ENCODE measurements at regions not wholly inside any gene's neighbourhood (a gene's known extent, or its start where the extent isn't known, plus 50 kb on each side); places are given as distances from the start of the nearest gene placed in this dataset.
"Not testable (repeated sequence)": the region's sequence is repeated elsewhere in the genome, so short reads cannot be mapped to it uniquely, and the experiment has no call there.

- DNase-seq (ENCODE audit: low spot score): no peak
These were observed 156.6 kb downstream of the UNC5CL start for GRCh38 chr6:40882323-40882997.

DNA sequence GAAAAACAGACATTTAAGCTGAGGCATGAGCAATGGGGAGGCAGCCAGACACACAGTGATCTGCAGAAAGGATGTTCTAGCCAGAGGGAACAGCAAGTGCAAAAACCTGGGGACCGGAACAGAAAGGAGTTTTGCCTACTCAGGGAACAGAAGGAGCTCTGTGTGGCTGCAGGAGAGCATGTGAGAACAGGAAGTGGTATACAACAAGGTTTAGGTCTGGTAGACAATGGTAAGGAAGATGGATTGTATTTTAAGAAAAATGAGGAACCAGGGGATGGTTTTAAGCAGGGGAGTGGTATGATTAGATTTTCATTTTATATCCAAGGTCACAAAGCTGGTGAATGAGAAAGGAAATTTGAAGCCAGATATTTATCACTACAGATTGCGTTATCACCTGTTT, 157.5 kb downstream of the UNC5CL start:
- DNase-seq (ENCODE audit: low spot score): no peak

DNA sequence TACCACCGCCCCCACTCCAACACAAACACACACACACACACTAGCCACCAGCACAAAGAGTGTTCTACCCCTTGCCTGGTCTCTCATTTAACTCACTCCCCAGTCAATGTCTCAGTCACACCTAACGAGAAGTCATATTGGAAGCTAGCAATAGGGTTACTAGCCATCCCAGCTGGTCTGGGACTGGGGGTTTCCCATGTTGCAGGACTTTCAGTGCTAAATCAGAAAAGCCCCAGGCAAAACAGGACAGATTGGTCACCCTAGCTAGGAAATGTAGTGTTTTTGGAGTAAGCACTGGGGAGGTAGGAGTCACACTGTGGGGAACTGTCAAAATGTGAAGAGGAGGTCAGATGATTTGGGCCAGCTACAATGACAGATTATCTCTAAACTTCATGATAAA, 158.1 kb downstream of the UNC5CL start:
- DNase-seq (ENCODE audit: low spot score): no peak

DNA sequence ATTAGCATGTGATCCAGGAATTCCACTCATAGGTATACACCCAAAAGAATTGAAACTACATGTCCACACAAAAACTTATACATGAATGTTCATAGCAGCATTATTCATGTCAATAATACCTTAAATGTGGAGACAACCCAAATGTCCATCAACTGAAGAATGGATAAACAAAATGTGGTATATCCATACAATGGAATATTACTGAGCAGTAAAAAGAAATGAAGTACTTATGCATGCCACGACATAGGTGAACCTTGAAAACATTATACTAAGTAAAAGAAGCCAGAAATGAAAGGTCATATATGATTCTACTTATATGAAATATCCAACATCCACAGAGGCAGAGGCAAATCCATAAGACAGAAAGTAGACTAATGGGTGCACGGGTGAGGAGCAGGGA, 159.9 kb downstream of the UNC5CL start:
- no peak for DNase-seq (ENCODE audit: low spot score)

DNA sequence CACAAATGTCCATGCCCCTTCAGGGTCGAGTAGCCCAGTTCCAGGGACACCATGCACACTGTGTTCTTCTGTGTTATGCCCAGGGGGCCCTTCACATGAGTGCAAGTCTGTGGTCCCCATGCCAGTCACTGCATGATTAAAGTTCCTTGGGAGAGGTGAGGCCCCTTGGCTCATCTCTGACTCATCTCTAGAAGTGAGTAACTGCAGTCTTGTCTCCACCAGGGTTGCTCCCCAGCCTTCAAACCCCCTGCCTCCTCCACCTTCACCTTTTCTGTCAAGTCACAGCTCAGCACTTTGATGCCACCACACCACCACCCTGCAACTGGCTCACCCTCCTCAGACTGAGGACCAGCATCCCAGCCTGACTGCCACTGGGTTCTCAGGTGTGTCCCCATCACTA, 161.7 kb downstream of the UNC5CL start:
- DNase-seq (ENCODE audit: low spot score): peak; percentile 60

DNA sequence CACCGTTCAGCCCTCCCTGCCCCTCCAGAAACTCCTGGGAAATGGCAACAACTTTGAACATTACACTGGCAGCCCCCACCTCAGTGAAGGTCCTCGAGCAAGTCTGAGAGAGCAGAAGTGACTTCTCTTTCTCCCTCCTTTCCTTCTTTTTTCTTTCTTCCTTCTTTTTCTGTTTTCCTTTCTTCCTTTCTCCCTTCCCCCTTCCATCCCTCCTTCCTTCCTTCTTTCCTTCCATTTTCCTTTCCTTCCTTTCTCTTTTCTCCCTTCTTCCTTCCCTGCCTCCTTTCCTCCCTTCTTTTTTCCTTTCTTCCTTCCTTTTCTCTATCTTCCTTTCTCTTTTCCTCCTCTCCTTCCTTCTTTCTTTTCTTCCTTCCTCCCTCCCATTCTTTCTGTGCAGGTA, 162.7 kb downstream of the UNC5CL start:
- DNase-seq (ENCODE audit: low spot score): no peak

DNA sequence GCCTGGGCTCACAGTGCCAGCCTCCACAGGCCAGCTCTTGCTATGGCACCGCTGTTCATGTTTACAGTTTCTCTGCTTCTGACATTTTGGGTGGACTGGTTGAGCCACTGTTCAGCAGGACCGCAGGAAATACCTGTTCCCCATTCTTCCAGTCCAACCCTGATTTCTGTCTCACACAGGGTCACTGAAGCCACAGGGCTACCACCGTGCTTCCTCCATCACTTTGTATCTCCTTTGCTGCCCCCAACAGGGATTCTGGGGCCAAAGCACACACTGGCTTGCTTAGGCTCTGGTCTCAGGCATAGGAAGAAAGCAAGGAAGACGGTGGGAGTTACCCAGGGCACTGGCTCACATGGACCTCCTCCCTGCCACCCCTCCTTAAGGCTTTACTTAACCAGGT, 164.5 kb downstream of the UNC5CL start:
- DNase-seq (ENCODE audit: low spot score): no peak

DNA sequence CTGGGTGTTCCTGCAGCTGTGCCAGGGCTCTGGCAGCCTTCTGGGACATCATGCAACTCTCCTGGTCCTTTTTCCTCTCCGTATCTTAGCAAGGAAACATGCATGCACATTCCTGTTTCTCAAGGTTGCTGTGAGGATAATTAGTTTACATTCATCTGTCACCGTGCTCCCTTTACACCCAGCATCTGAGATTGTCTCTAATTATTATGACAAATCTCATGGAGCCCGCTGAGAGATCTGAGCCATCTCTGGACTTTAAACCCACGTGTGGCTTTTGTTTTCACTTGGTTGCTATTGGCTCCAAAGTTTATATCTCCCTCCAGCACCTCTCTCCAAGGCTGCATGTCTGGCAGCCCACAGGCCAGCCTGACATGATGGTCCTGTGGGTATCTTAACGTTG, 167.6 kb downstream of the UNC5CL start:
- no peak for DNase-seq (ENCODE audit: low spot score)

- DNase-seq (ENCODE audit: low spot score): not testable (repeated sequence)
These were observed 170.7 kb downstream of the UNC5CL start for GRCh38 chr6:40868089-40868865.

- not testable (repeated sequence) for DNase-seq (ENCODE audit: low spot score)
These were observed 171.5 kb downstream of the UNC5CL start for GRCh38 chr6:40867527-40867926.

- DNase-seq (ENCODE audit: low spot score): not testable (repeated sequence)
These were observed 173.8 kb downstream of the UNC5CL start for GRCh38 chr6:40865259-40865658.

GRCh38 chr6:40860443-40860842, 178.6 kb downstream of the UNC5CL start:
- no peak for DNase-seq (ENCODE audit: low spot score)

GRCh38 chr6:40856271-40856670, 182.8 kb downstream of the UNC5CL start:
- no peak for DNase-seq (ENCODE audit: low spot score)

DNA sequence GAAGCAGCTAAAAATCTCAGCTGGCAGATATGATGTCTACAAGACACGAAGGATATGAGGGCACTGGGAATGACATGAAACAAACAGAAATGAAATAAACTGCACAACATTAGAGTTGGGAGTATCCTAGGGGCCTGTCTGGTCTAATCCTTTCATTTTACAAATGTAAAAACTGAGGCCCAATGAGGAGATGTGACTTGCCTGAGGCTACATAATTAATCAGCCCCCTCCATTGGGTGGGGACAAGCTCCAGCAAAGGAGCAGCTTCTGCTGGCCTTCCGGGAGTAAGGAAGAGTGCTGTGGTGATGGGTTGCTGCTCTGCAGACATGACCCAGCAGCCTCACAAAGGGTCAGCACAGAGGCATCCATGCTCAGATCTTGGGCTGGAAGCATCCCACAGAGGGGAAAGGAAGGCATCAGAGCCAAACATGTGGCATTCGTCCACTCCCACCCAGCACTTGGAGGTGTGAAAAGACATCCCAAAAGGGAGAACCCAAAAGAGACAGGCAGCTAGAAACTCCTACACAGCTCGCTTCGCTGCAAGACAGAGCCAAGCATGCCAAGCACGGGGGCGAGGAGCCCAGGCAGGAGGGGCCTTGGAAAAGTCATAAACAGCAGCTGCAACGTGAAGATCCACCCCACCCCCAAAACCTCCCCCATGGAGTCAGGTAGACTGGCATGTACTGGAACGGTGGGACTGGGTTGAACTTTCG, 183.7 kb downstream of the UNC5CL start:
- DNase-seq (ENCODE audit: low spot score): no peak

GRCh38 chr6:40854592-40854991, 184.4 kb downstream of the UNC5CL start:
- no peak for DNase-seq (ENCODE audit: low spot score)

DNA sequence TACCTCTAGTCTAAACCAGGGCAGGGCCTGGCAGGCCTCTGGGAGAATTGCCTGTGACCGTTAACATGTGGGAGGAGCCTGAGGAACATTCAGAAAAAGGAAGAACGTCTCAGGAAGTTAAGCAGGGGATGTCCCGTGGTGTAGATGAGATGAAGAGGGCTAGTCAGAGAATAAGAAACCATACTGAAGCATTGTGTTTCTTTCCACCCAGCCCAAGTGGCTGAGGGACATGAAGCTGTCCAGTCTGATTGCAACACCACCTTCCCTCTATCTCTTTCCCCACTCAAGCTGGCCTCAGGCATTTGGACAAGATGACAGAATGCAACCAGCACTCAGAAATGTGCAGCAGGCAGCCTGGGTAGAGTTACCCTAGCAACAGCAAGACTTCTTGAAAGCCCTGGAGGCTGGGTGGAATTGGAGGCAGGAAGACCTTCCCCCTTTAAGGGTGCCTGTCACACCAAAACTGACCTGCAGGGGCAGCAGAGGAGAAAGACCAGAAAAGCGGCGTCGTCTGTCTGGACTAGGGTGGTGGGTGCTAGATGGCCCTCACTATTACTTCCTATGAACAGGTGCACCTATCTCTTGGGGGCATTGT, 186.1 kb downstream of the UNC5CL start:
- no peak for DNase-seq (ENCODE audit: low spot score)

- no peak for DNase-seq (ENCODE audit: low spot score)
These were observed 189.5 kb downstream of the UNC5CL start for GRCh38 chr6:40849546-40849945.

DNA sequence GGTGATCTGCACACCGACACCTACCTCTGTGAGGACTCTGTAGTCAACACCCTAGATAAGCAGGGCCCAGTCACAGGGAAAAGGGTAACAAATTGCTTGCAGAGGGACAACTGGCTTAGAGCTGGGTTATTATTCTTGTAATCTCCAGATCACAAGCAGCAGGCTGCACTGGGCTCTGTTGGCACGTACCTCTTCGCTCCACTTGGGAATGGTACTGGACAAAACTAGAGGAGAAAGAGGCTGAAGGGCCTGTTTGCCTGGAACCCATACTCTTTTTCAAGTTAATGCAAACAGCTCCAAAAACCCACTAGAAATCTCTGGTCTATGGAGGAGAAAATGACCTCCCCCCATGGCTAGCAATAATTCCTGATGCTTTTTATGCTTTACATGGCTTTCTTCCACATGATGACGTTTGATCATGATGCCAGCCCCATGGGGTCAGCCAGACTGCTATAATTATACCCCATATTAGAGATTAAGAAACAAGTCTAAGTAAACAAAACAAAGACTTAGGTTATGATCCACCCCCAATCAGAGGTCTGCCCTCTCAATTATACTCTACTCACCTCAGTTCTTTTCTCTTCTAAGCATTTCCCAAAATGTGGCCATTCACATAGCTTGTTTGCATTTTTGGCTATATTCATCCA, 190.0 kb downstream of the UNC5CL start:
- no peak for DNase-seq (ENCODE audit: low spot score)

DNA sequence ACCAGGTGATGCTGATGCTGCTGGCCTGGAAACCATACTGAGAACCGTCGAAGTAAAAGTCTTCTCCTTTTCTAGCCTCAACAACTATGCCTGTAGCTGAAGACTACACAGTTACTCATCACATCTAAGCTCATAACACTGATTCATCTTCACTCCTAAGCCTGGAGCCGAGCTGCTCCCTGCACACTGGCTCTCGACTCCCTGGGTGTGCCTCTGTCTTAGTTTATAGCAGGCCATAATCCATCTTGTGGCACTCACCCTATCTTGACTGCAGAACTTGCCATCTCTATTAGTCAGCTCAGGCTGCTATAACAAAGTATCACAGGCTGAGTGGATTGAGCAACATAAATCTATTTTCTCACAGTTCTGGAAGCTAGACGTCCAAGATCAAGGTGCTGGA, 191.0 kb downstream of the UNC5CL start:
- no peak for DNase-seq (ENCODE audit: low spot score)

DNA sequence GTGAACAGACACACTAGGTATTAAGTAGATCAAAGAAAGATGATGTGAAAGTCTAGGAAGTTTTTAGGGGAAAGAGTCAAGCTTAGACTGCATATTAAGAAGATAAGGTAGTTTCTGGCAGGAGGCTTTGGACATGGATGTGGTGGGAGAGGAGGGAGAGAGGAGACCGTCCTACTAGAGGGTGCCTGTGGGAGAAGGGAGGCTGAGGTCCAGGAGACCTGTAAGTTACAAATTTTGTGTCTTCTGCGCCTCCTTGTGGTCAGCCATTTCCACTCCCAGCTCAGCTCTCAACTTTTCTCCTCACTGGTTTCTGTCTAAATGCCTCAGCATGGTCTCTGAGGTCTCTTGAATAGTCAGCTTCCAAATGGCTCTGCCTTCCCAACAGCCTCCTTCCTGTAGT, 193.5 kb downstream of the UNC5CL start:
- DNase-seq (ENCODE audit: low spot score): peak; percentile 57

DNA sequence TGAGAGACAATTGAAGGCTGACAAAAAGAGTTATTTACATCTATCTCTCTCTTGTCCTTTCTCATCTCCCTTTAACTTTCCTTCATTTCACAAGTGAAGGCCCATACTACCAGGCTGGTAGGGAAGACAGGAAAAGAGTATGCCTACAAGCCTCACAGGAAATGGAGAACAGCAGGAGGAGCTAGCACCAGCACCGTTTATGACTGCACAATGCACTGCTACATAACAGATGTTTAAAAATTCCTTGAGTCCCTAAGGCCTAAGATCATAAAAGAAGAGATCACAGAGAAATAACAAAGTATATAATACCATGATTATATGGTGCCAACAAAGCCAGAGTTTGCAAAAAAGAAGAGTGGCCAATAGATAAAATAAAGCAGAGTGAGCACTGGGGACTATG, 194.8 kb downstream of the UNC5CL start:
- no peak for DNase-seq (ENCODE audit: low spot score)

- DNase-seq (ENCODE audit: low spot score): no peak
These were observed 197.3 kb downstream of the UNC5CL start for GRCh38 chr6:40841721-40842120.
